CD14-positive monocyte (primary cell): ENCODE measurements at regions not wholly inside any gene's neighbourhood (a gene's known extent, or its start where the extent isn't known, plus 50 kb on each side); places are given as distances from the start of the nearest gene placed in this dataset.

Source experiments
- DNase-seq, 3 donors: peaks; one replicate each; pipeline ENCODE4 v3.0.0-alpha.2; 2011 to 2022
- H2AFZ ChIP-seq: 2 replicates; pipeline ENCODE4 v1.6.0; 2012; ENCODE audit warnings: mild to moderate bottlenecking, low read depth, low read length, inconsistent platforms; ENCODE audit not compliant: insufficient read depth, poor library complexity, severe bottlenecking
- H3K27ac ChIP-seq, 2 donors: 1 replicate in 1 of 2; 2 replicates in 1 of 2; pipeline ENCODE4 v1.5.1; 2012 to 2013; ENCODE audit warnings: low read length in 2 of 2, control low read depth in 1 of 2, inconsistent platforms in 1 of 2, low read depth in 1 of 2, mild to moderate bottlenecking in 1 of 2
- H3K27me3 ChIP-seq, 2 donors: one replicate each; pipeline versions ENCODE4 v1.6.0 to v1.6.1; 2011 to 2013; ENCODE audit warnings: low read length in 2 of 2; ENCODE audit not compliant: control insufficient read depth in 2 of 2, insufficient read depth in 2 of 2
- H3K36me3 ChIP-seq, 2 donors: replicated peaks in 1 of 2; 1 replicate in 1 of 2; 2 replicates in 1 of 2; pipeline versions ENCODE4 v1.5.1 to v1.6.1; 2012 to 2013; ENCODE audit warnings: low read length in 2 of 2, control low read depth in 1 of 2, inconsistent platforms in 1 of 2, mild to moderate bottlenecking in 1 of 2; ENCODE audit not compliant: insufficient read depth in 2 of 2, control insufficient read depth in 1 of 2
- H3K4me1 ChIP-seq, 2 donors: 1 replicate in 1 of 2; 2 replicates in 1 of 2; pipeline versions ENCODE4 v1.5.1 to v1.6.1; 2012 to 2013; ENCODE audit warnings: low read length in 2 of 2, control low read depth in 1 of 2, inconsistent platforms in 1 of 2, mild to moderate bottlenecking in 1 of 2, moderate library complexity in 1 of 2; ENCODE audit not compliant: insufficient read depth in 2 of 2, control insufficient read depth in 1 of 2
- H3K4me2 ChIP-seq: replicated peaks from 2 replicates; pipeline ENCODE3; 2012; ENCODE audit warnings: low read length, moderate library complexity, mild to moderate bottlenecking; ENCODE audit not compliant: poor library complexity, severe bottlenecking; ENCODE audit errors: extremely low read depth
- H3K4me3 ChIP-seq, 3 experiments: fragments of 200-600 bp in 1 of 3; sonication (generic) in 1 of 3; replicated peaks in 1 of 3; 1 replicate in 2 of 3; 2 replicates in 1 of 3; pipeline ENCODE4 v1.5.1; 2011 to 2013; ENCODE audit warnings: low read length in 3 of 3, mild to moderate bottlenecking in 3 of 3, control low read depth in 2 of 3, low read depth in 2 of 3, inconsistent platforms in 1 of 3, moderate library complexity in 1 of 3
- H3K79me2 ChIP-seq: 2 replicates; pipeline ENCODE4 v1.6.0; 2012; ENCODE audit warnings: mild to moderate bottlenecking, control low read depth, inconsistent platforms, low read length, moderate library complexity; ENCODE audit not compliant: insufficient read depth
- H3K9ac ChIP-seq: 2 replicates; pipeline ENCODE4 v1.6.0; 2017; ENCODE audit warnings: low read length, mild to moderate bottlenecking; ENCODE audit not compliant: insufficient read depth, poor library complexity, severe bottlenecking
- H3K9me3 ChIP-seq, 2 donors: replicated peaks in 1 of 2; 1 replicate in 1 of 2; 2 replicates in 1 of 2; pipeline versions ENCODE4 v1.5.1 to v1.6.1; 2012 to 2013; ENCODE audit warnings: low read length in 2 of 2, control low read depth in 1 of 2; ENCODE audit not compliant: control insufficient read depth in 1 of 2, insufficient read depth in 1 of 2
- H4K20me1 ChIP-seq: 2 replicates; pipeline ENCODE4 v1.6.0; 2012; ENCODE audit warnings: mild to moderate bottlenecking, low read length, control low read depth, moderate library complexity; ENCODE audit not compliant: insufficient read depth
- H3K27ac Mint-ChIP-seq, 7 donors: one replicate each; pipeline ENCODE4 v1.8.0; 2020; ENCODE audit warnings: mild to moderate bottlenecking in 7 of 7, mixed read lengths in 7 of 7, moderate library complexity in 6 of 7, inconsistent platforms in 2 of 7
- H3K27me3 Mint-ChIP-seq, 3 donors: one replicate each; pipeline ENCODE4 v1.8.0; 2021 to 2022; ENCODE audit warnings: low read depth in 3 of 3, mild to moderate bottlenecking in 3 of 3, mixed read lengths in 3 of 3, moderate library complexity in 3 of 3, inconsistent platforms in 1 of 3
- H3K36me3 Mint-ChIP-seq, 2 donors: one replicate each; pipeline ENCODE4 v1.8.0; 2020; ENCODE audit warnings: mixed read lengths in 2 of 2, inconsistent platforms in 1 of 2, mild to moderate bottlenecking in 1 of 2
- H3K4me1 Mint-ChIP-seq: one replicate; pipeline ENCODE4 v1.8.0; 2020; ENCODE audit warnings: mild to moderate bottlenecking, mixed read lengths
- H3K4me3 Mint-ChIP-seq, 2 donors: one replicate each; pipeline ENCODE4 v1.8.0; 2020; ENCODE audit warnings: mild to moderate bottlenecking in 2 of 2, mixed read lengths in 2 of 2, moderate library complexity in 1 of 2
- H3K9me3 Mint-ChIP-seq, 7 donors: one replicate each; pipeline ENCODE4 v1.8.0; 2020 to 2022; ENCODE audit warnings: mixed read lengths in 7 of 7, mild to moderate bottlenecking in 6 of 7, moderate library complexity in 6 of 7, inconsistent platforms in 2 of 7
- CTCF ChIP-seq: fragments of 200-600 bp; IDR thresholded peaks from one replicate; pipeline ENCODE4 v1.8.0; 2022; ENCODE audit warnings: antibody characterized with exemption, mild to moderate bottlenecking
- WGBS: methylation state at CpG from one replicate; pipeline ENCODE4 v1.1.5; 2013; ENCODE audit warnings: missing lambda C conversion rate; ENCODE audit not compliant: insufficient coverage; 5-methylcytosine and 5-hydroxymethylcytosine counted together
- intact Hi-C, 2 donors: fragments of 100-400 bp; cut with micrococcal nuclease; formaldehyde crosslinking; loops; one replicate each; pipeline versions ENCODE4 v1.15.0 to v1.15.1; 2023

GRCh38 chr14:97296176-97296575 is 499.0 kb downstream of the VRK1 start:
- H3K9me3 ChIP-seq: no peaks in the 10 kb centered on the region
- no peak for DNase-seq
- no peak overlapping the region for H3K4me3 ChIP-seq
- no peaks in the 10 kb centered on the region for H3K36me3 ChIP-seq
- H3K4me3 Mint-ChIP-seq: no peak overlapping the region
- no peaks in the 10 kb centered on the region for H3K4me1 ChIP-seq
- no peak overlapping the region for H3K27ac ChIP-seq
- H3K9me3 Mint-ChIP-seq: no peaks in the 10 kb centered on the region
- H4K20me1 ChIP-seq: no peaks in the 10 kb centered on the region
- TF ChIP-seq CTCF: no peak
- peaks cover 2 to 6% of the 10 kb centered on the region in 2 donors for H3K27me3 ChIP-seq
- no peak overlapping the region for H3K27ac Mint-ChIP-seq
- H3K4me2 ChIP-seq: no peak overlapping the region
- H3K4me1 Mint-ChIP-seq: no peaks in the 10 kb centered on the region
- WGBS: no CpG with 5 or more reads among the region's 1 CpG
- no peaks in the 10 kb centered on the region for H3K79me2 ChIP-seq
- intact Hi-C loops: no loop called here
- no peak overlapping the region for H2AFZ ChIP-seq
- no peak overlapping the region for H3K9ac ChIP-seq
- peaks cover 0 to 19% (median 7%) of the 10 kb centered on the region in 3 donors for H3K27me3 Mint-ChIP-seq
- no peaks in the 10 kb centered on the region for H3K36me3 Mint-ChIP-seq

GRCh38 chr14:97297100-97297499 is 499.9 kb downstream of the VRK1 start:
- no peak overlapping the region for H3K27ac Mint-ChIP-seq
- Histone ChIP-seq H4K20me1 (no peaks in the 10 kb centered on the region), H3K79me2 (no peaks in the 10 kb centered on the region), H3K36me3 (no peaks in the 10 kb centered on the region), H3K27me3 (peaks cover 0 to 3% of the 10 kb centered on the region in 2 donors), H2AFZ (no peak overlapping the region), H3K4me3 (no peak overlapping the region), H3K27ac (no peak overlapping the region), H3K4me1 (no peaks in the 10 kb centered on the region), H3K9ac (no peak overlapping the region), H3K9me3 (no peaks in the 10 kb centered on the region), H3K4me2 (no peak overlapping the region)
- H3K27me3 Mint-ChIP-seq: peaks cover 0 to 17% (median 7%) of the 10 kb centered on the region in 3 donors
- H3K4me3 Mint-ChIP-seq: no peak overlapping the region
- intact Hi-C loops: no loop called here
- no peak for DNase-seq
- no peaks in the 10 kb centered on the region for H3K36me3 Mint-ChIP-seq
- TF ChIP-seq CTCF: no peak
- no peaks in the 10 kb centered on the region for H3K4me1 Mint-ChIP-seq
- no peaks in the 10 kb centered on the region for H3K9me3 Mint-ChIP-seq
- 100% methylated on average over 3 of the region's 10 CpGs for WGBS
